Keratinocyte (primary cell): ENCODE measurements at regions not wholly inside any gene's neighbourhood (a gene's known extent, or its start where the extent isn't known, plus 50 kb on each side); places are given as distances from the start of the nearest gene placed in this dataset.
"Not testable (repeated sequence)": the region's sequence is repeated elsewhere in the genome, so short reads cannot be mapped to it uniquely, and the experiment has no call there.

ENCODE experiments used
- DNase-seq: peaks from one replicate; pipeline ENCODE4 v3.0.0-alpha.2; 2011; ENCODE audit warnings: low read depth, missing footprints, low spot score
- FAIRE-seq: peaks from 2 replicates; lab custom pipeline; 2011; peaks lifted over from hg19 to GRCh38; lab: Jason Lieb, UNC
- H2AFZ ChIP-seq: 2 replicates; pipeline ENCODE4 v1.6.0; 2012; ENCODE audit warnings: low read length, control low read depth, inconsistent platforms; ENCODE audit not compliant: control insufficient read depth
- H3K27ac ChIP-seq: 2 replicates; pipeline ENCODE4 v1.5.1; 2011; ENCODE audit warnings: low read length; ENCODE audit not compliant: control insufficient read depth, insufficient read depth
- H3K27me3 ChIP-seq: 3 replicates; pipeline ENCODE4 v1.6.0; 2011; ENCODE audit warnings: low read length; ENCODE audit not compliant: control insufficient read depth, insufficient read depth; ENCODE audit errors: extremely low read depth
- H3K36me3 ChIP-seq, 2 experiments: 2 replicates in 1 of 2; 3 replicates in 1 of 2; pipeline ENCODE4 v1.5.1; 2011; ENCODE audit warnings: low read length in 2 of 2, mild to moderate bottlenecking in 1 of 2; ENCODE audit not compliant: control insufficient read depth in 2 of 2, insufficient read depth in 2 of 2; ENCODE audit errors: extremely low read depth in 1 of 2
- H3K4me1 ChIP-seq: 3 replicates; pipeline ENCODE4 v1.5.1; 2011; ENCODE audit warnings: low read length; ENCODE audit not compliant: control insufficient read depth, insufficient read depth; ENCODE audit errors: extremely low read depth
- H3K4me2 ChIP-seq: 3 replicates; pipeline ENCODE4 v1.6.0; 2011; ENCODE audit warnings: low read depth, low read length; ENCODE audit not compliant: control insufficient read depth, insufficient read depth; ENCODE audit errors: extremely low read depth
- H3K4me3 ChIP-seq, 3 experiments: fragments of 200-600 bp in 1 of 3; sonication (generic) in 1 of 3; 2 replicates in 2 of 3; 3 replicates in 1 of 3; pipeline ENCODE4 v1.5.1; 2011 to 2016; ENCODE audit warnings: low read length in 3 of 3, mild to moderate bottlenecking in 3 of 3, control low read depth in 2 of 3, inconsistent platforms in 1 of 3, low read depth in 1 of 3, mixed read lengths in 1 of 3, mixed run types in 1 of 3, moderate library complexity in 1 of 3; ENCODE audit not compliant: control insufficient read depth in 2 of 3, insufficient read depth in 2 of 3; ENCODE audit errors: extremely low read depth in 1 of 3
- H3K79me2 ChIP-seq: 2 replicates; pipeline ENCODE4 v1.6.0; 2012; ENCODE audit warnings: low read length; ENCODE audit not compliant: control insufficient read depth, insufficient read depth
- H3K9ac ChIP-seq: 3 replicates; pipeline ENCODE4 v1.6.0; 2011; ENCODE audit warnings: low read length; ENCODE audit not compliant: control insufficient read depth, insufficient read depth; ENCODE audit errors: extremely low read depth
- H3K9me1 ChIP-seq: 3 replicates; pipeline ENCODE4 v1.6.0; 2011; ENCODE audit warnings: low read length; ENCODE audit not compliant: control insufficient read depth, insufficient read depth; ENCODE audit errors: extremely low read depth
- H3K9me3 ChIP-seq: 2 replicates; pipeline ENCODE4 v1.5.1; 2012; ENCODE audit warnings: low read depth, low read length; ENCODE audit not compliant: control insufficient read depth
- H4K20me1 ChIP-seq: 3 replicates; pipeline ENCODE4 v1.6.0; 2011; ENCODE audit warnings: low read length; ENCODE audit not compliant: control insufficient read depth, insufficient read depth; ENCODE audit errors: extremely low read depth
- EZH2 ChIP-seq: IDR thresholded peaks from one replicate; pipeline ENCODE4 v1.6.1; 2012; ENCODE audit warnings: inconsistent platforms, mild to moderate bottlenecking, low read length, moderate library complexity
- dilution Hi-C: fragments of 300-500 bp; cut with MboI; formaldehyde crosslinking; loops from one replicate; pipeline ENCODE4 v1.7.0; 2020; ENCODE audit warnings: low sequenced_read_pairs; ENCODE audit not compliant: extremely low pct_ligation_motif_present
- TF ChIP-seq, protein P1 (sequence below), 3 experiments: IDR thresholded peaks in 1 of 3; conservative IDR thresholded peaks in 1 of 3; optimal IDR thresholded peaks in 1 of 3; 2 replicates in 2 of 3; 3 replicates in 1 of 3; pipeline versions ENCODE3 to v1.5.1; 2011; ENCODE audit warnings: low read length in 3 of 3, mild to moderate bottlenecking in 3 of 3, moderate library complexity in 2 of 3, control low read depth in 1 of 3, inconsistent platforms in 1 of 3; ENCODE audit not compliant: insufficient read depth in 2 of 3; ENCODE audit errors: extremely low read depth in 1 of 3

GRCh38 chr1:181893937-181894336 is 167.6 kb downstream of the ZNF648 start:
- no peak overlapping the region for H2AFZ ChIP-seq
- FAIRE-seq (no peak), DNase-seq (no peak)
- H3K9me1 ChIP-seq: no peaks in the 10 kb centered on the region
- no peaks in the 10 kb centered on the region for H3K4me1 ChIP-seq
- no peaks in the 10 kb centered on the region for H3K79me2 ChIP-seq
- H3K9me3 ChIP-seq: no peaks in the 10 kb centered on the region
- H3K4me3 ChIP-seq: no peak overlapping the region
- no peaks in the 10 kb centered on the region for H4K20me1 ChIP-seq
- no peaks in the 10 kb centered on the region for H3K36me3 ChIP-seq
- H3K27me3 ChIP-seq: no peaks in the 10 kb centered on the region
- dilution Hi-C loops: no loop called here
- no peak overlapping the region for H3K27ac ChIP-seq
- H3K4me2 ChIP-seq: no peak overlapping the region
- no peak overlapping the region for H3K9ac ChIP-seq
- TF ChIP-seq, protein P1, sequence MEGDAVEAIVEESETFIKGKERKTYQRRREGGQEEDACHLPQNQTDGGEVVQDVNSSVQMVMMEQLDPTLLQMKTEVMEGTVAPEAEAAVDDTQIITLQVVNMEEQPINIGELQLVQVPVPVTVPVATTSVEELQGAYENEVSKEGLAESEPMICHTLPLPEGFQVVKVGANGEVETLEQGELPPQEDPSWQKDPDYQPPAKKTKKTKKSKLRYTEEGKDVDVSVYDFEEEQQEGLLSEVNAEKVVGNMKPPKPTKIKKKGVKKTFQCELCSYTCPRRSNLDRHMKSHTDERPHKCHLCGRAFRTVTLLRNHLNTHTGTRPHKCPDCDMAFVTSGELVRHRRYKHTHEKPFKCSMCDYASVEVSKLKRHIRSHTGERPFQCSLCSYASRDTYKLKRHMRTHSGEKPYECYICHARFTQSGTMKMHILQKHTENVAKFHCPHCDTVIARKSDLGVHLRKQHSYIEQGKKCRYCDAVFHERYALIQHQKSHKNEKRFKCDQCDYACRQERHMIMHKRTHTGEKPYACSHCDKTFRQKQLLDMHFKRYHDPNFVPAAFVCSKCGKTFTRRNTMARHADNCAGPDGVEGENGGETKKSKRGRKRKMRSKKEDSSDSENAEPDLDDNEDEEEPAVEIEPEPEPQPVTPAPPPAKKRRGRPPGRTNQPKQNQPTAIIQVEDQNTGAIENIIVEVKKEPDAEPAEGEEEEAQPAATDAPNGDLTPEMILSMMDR (optimal IDR thresholded peaks at IDR 0.05 in 1 of 3, IDR thresholded peaks at IDR 0.05 in 1 of 3, conservative IDR thresholded peaks at IDR 0.05 in 1 of 3; ENCODE audit: extremely low read depth in 1 of 3, insufficient read depth in 2 of 3, low read length in 3 of 3): no peak
- TF ChIP-seq EZH2: no peak

DNA sequence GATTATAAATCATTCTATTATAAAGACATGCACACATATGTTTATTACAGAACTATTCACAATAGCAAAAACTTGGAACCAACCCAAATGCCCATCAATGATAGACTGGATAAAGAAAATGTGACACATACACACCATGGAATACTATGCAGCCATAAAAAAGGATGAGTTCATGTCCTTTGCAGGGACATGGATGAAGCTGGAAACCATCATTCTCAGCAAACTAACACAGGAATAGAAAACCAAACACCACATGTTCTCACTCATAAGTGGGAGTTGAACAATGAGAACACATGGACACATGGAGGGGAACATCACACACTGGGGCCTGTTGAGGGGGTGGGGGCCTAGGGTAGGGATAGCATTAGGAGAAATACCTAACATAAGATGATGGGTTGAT is 168.4 kb downstream of the ZNF648 start:
- H3K27ac ChIP-seq, H3K9me3 ChIP-seq, H3K9me1 ChIP-seq, FAIRE-seq, H3K9ac ChIP-seq, H2AFZ ChIP-seq, H3K27me3 ChIP-seq, H3K4me2 ChIP-seq, H3K4me1 ChIP-seq, H3K79me2 ChIP-seq, H3K4me3 ChIP-seq, H4K20me1 ChIP-seq, dilution Hi-C loops, H3K36me3 ChIP-seq, DNase-seq: not testable (repeated sequence)

GRCh38 chr1:181872562-181872961 is 188.9 kb downstream of the ZNF648 start:
- H3K27me3 ChIP-seq: no peaks in the 10 kb centered on the region
- no peaks in the 10 kb centered on the region for H3K4me1 ChIP-seq
- no peak overlapping the region for H3K4me2 ChIP-seq
- TF ChIP-seq, protein P1 (optimal IDR thresholded peaks at IDR 0.05 in 1 of 3, IDR thresholded peaks at IDR 0.05 in 1 of 3, conservative IDR thresholded peaks at IDR 0.05 in 1 of 3; ENCODE audit: extremely low read depth in 1 of 3, insufficient read depth in 2 of 3, low read length in 3 of 3): no peak
- no peak for TF ChIP-seq EZH2
- H3K27ac ChIP-seq: no peak overlapping the region
- no peak overlapping the region for H2AFZ ChIP-seq
- no peaks in the 10 kb centered on the region for H3K9me1 ChIP-seq
- no peaks in the 10 kb centered on the region for H3K36me3 ChIP-seq
- dilution Hi-C loops: no loop called here
- H3K4me3 ChIP-seq: no peak overlapping the region
- no peaks in the 10 kb centered on the region for H3K79me2 ChIP-seq
- no peak for DNase-seq
- no peak for FAIRE-seq
- H4K20me1 ChIP-seq: no peaks in the 10 kb centered on the region
- no peak overlapping the region for H3K9ac ChIP-seq
- H3K9me3 ChIP-seq: no peaks in the 10 kb centered on the region
